Activated naive CD8-positive, alpha-beta T cell treated with anti-CD3 and anti-CD28 coated beads, Interleukin-2, amount 10 ng/mL, durations not matched to agents 7 days and 5 days (primary cell): ENCODE measurements at regions not wholly inside any gene's neighbourhood (a gene's known extent, or its start where the extent isn't known, plus 50 kb on each side); places are given as distances from the start of the nearest gene placed in this dataset.
"Not testable (repeated sequence)": the region's sequence is repeated elsewhere in the genome, so short reads cannot be mapped to it uniquely, and the experiment has no call there.

Source experiments
- ATAC-seq: fragments of 150-1000 bp; cut with Tn5 transposase; one replicate; pipeline ENCODE4 v1.10.0; 2021; ENCODE audit warnings: low read depth, moderate library complexity
- POLR2A ChIA-PET: fragments of 350-600 bp; sonication (Branson Sonifier 250); formaldehyde crosslinking; loops from one replicate; lab custom pipeline; 2021; ENCODE audit warnings: antibody characterized with exemption; lab: Charles Lee
- DNase-seq: peaks from one replicate; pipeline ENCODE4 v3.0.0; 2021
- H3K27ac Mint-ChIP-seq: one replicate; pipeline ENCODE4 v1.8.0; 2022; ENCODE audit warnings: mild to moderate bottlenecking, mixed read lengths
- H3K27me3 Mint-ChIP-seq: one replicate; pipeline ENCODE4 v1.8.0; 2022; ENCODE audit warnings: mild to moderate bottlenecking, moderate library complexity, mixed read lengths
- H3K36me3 Mint-ChIP-seq: one replicate; pipeline ENCODE4 v1.8.0; 2021; ENCODE audit warnings: mild to moderate bottlenecking, mixed read lengths
- H3K4me1 Mint-ChIP-seq: one replicate; pipeline ENCODE4 v1.8.0; 2021; ENCODE audit warnings: mixed read lengths
- H3K4me3 Mint-ChIP-seq: one replicate; pipeline ENCODE4 v1.8.0; 2022; ENCODE audit warnings: mild to moderate bottlenecking, moderate library complexity, mixed read lengths
- H3K9me3 Mint-ChIP-seq: one replicate; pipeline ENCODE4 v1.8.0; 2021; ENCODE audit warnings: mixed read lengths

DNA sequence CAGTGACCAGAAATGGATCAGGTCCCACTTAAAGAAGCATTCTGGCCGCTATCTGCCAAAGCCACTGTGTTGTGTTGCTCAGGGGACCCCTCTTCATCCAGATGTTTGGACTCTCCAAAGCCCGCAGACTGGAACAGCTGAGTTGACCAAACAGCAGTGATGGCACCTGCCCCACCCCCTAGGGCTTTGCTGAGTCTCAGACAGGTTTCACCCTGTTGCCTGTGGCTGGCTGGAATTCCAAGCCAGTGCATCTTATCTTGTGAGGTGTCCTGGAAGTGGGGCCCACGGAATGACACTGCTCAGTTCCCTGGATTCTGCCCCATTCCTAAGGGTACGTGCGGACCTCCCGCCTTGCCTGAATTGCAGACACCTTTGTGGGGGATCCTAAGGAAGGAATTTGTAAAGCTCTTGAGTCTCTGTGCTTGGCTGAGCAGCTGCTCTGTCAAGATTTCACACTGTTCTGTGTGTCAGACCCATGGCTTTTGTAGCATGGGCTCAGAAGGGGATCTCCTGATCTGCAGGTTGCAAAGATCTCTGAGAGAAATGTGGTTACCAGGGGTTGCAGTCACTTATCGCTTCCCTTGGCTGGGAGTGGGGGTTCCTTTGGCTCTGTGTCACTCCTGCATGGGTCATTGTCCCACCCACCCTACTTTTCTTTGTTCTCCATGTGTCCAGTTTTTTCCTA lies 1707.9 kb upstream of the PCDH10 start:
- Mint-ChIP-seq H3K4me1 (no peaks in the 10 kb centered on the region), H3K9me3 (peaks cover 7% of the 10 kb centered on the region), H3K27ac (no peak overlapping the region), H3K27me3 (no peaks in the 10 kb centered on the region), H3K36me3 (no peaks in the 10 kb centered on the region), H3K4me3 (no peak overlapping the region)
- DNase-seq (no peak), ATAC-seq (no peak)
- POLR2A ChIA-PET: no interaction called here

DNA sequence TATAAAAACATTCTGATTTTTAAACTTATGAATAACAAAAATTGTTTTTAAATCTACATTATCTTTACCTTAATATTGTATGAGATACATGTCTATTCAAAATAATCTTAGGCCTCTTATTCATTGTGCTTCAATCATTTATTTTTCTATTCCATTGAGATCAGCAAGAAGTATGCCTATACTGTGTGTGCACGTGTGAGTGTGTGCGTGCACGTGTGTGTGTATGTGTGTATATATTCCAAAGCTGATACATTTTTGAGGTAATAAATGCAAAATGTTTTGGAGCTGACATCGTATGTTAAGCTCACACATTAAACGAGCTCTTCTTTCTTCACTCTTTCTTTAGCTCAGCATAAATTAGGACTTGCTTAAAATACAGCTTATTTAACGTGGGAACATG lies 1701.2 kb upstream of the PCDH10 start:
- no peak overlapping the region for H3K4me3 Mint-ChIP-seq
- no peak for ATAC-seq
- no peaks in the 10 kb centered on the region for H3K9me3 Mint-ChIP-seq
- H3K4me1 Mint-ChIP-seq: no peaks in the 10 kb centered on the region
- H3K27me3 Mint-ChIP-seq: no peaks in the 10 kb centered on the region
- no peaks in the 10 kb centered on the region for H3K36me3 Mint-ChIP-seq
- POLR2A ChIA-PET: no interaction called here
- no peak overlapping the region for H3K27ac Mint-ChIP-seq
- no peak for DNase-seq

DNA sequence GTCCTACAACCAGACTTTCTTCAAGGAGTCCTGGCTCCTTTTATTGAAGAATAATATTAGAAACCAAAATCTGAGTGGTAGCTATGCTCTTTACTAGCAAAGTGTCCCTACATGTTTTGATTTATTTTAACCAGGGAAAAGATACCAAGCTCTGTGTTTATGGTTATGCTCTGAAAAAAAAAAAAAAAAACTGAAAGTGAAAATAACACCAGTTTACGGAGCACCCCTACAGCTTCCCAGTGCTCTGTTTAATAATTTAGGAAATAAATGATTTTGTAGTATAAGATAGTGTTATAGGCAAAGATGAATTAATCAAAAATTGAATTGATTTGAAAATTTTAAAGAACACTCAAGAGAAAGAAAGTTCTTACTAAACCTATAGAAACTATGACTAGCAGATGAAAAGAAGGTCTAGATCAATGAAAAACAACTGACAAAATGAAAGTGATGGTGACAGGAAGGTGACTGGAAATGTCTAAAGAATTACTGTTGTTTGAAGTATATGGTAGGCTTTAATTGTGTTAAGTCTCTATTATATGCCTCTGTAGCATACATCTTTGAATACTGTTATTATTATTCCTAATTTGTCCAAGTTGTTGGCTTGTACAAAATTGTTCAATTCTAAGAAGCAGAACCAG lies 1698.4 kb upstream of the PCDH10 start:
- ATAC-seq (no peak), DNase-seq (no peak)
- no peaks in the 10 kb centered on the region for H3K36me3 Mint-ChIP-seq
- no peaks in the 10 kb centered on the region for H3K27me3 Mint-ChIP-seq
- H3K9me3 Mint-ChIP-seq: no peaks in the 10 kb centered on the region
- H3K4me3 Mint-ChIP-seq: no peak overlapping the region
- no peak overlapping the region for H3K27ac Mint-ChIP-seq
- POLR2A ChIA-PET: no interaction called here
- no peaks in the 10 kb centered on the region for H3K4me1 Mint-ChIP-seq

DNA sequence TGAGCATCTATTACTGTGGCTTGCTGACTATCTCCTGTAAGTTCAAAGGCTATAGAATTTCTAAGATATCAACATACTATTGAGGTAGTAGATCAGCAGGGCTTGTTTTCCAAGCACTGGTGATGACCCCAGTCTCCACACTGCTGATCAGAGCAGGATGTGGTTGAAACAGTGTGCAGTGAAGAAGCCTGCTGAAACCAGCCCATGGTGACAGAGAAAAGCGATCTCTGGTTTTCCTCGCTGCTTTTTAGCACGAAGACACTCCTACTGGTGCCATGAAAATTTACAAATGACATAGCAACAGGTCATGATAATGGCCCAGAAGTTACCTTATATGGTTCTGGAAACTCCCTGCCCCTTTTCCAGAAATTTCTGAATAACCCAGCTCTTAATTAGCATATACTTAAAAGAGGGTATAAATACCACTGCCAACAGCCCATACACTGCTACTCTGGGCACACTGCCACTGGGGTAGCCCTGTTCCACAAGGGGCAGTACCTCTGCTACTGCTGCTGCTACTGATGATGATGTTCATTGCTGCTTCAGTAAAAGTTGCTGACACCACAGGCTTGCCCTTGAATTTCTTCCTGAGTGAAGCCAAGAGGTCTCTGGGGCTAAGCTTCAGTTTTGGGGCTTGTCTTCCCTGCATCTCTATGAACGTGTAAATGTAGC lies 1689.5 kb upstream of the PCDH10 start:
- no peaks in the 10 kb centered on the region for H3K4me1 Mint-ChIP-seq
- no peak for DNase-seq
- no peaks in the 10 kb centered on the region for H3K9me3 Mint-ChIP-seq
- H3K4me3 Mint-ChIP-seq: no peak overlapping the region
- POLR2A ChIA-PET: no interaction called here
- ATAC-seq: peak; percentile 60
- no peaks in the 10 kb centered on the region for H3K36me3 Mint-ChIP-seq
- no peak overlapping the region for H3K27ac Mint-ChIP-seq
- no peaks in the 10 kb centered on the region for H3K27me3 Mint-ChIP-seq

DNA sequence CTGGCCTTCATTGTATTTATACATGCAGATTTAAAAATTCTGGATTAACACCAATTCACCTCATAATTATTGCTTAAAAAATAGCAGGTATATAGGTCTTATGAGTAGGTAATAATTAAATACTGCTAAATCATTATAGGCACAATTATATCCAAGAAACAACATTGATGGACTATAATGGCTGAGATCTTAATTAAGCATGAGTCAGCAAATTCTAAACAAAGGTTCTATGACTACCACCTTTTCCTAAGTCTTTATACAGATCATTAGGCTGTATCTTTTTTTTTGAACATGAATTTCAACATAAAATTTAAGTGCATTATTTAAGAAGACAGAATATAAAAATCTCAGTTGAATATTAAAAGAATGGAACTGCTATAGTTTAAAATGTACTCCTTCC lies 1678.7 kb upstream of the PCDH10 start:
- DNase-seq (no peak), ATAC-seq (no peak)
- no peaks in the 10 kb centered on the region for H3K4me1 Mint-ChIP-seq
- peaks cover 3% of the 10 kb centered on the region for H3K9me3 Mint-ChIP-seq
- no peaks in the 10 kb centered on the region for H3K36me3 Mint-ChIP-seq
- POLR2A ChIA-PET: no interaction called here
- no peaks in the 10 kb centered on the region for H3K27me3 Mint-ChIP-seq
- no peak overlapping the region for H3K27ac Mint-ChIP-seq
- H3K4me3 Mint-ChIP-seq: no peak overlapping the region

DNA sequence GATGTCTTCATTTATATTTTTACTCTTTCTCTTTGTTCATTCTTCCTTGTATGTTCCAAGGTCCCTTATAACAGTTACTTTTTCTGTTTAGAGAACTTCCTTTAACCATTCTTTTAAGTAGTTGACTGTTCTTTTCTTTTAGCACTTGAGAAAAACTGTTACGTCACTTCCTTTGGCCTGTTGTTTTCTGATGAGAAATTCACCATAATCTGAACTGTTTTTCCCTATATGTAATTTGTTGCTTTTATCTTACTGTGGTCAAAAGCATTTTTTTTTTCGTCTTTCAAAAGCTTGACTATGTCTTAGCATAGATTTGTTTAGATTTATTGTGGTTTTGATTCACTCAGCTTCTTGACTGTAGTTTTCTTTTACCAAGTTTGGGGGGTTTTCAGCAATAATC lies 1660.3 kb upstream of the PCDH10 start:
- POLR2A ChIA-PET: no interaction called here
- ATAC-seq (no peak), DNase-seq (no peak)
- Mint-ChIP-seq H3K9me3 (no peaks in the 10 kb centered on the region), H3K36me3 (no peaks in the 10 kb centered on the region), H3K4me3 (no peak overlapping the region), H3K4me1 (no peaks in the 10 kb centered on the region), H3K27ac (no peak overlapping the region), H3K27me3 (no peaks in the 10 kb centered on the region)

DNA sequence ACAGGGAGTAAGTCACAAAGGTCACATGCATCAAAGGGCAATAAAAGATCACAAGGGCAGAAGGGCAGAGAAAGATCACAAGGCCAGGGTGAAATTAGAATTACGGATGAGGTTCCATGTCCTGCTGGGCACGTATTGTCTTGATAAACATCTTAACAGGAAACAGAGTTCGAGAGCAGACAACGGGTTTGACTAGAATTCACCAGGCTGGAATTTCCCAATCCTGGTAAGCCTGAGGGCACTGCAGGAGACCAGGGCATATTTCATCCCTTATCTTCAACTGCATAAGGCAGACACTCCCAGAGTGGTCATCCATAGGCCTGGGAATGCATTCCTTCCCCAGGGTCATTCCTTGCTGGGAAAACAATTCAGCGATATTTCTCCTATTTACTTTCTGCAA lies 1652.9 kb upstream of the PCDH10 start:
- H3K4me3 Mint-ChIP-seq, H3K4me1 Mint-ChIP-seq, ATAC-seq, H3K36me3 Mint-ChIP-seq, POLR2A ChIA-PET, H3K9me3 Mint-ChIP-seq, H3K27ac Mint-ChIP-seq, DNase-seq, H3K27me3 Mint-ChIP-seq: not testable (repeated sequence)

DNA sequence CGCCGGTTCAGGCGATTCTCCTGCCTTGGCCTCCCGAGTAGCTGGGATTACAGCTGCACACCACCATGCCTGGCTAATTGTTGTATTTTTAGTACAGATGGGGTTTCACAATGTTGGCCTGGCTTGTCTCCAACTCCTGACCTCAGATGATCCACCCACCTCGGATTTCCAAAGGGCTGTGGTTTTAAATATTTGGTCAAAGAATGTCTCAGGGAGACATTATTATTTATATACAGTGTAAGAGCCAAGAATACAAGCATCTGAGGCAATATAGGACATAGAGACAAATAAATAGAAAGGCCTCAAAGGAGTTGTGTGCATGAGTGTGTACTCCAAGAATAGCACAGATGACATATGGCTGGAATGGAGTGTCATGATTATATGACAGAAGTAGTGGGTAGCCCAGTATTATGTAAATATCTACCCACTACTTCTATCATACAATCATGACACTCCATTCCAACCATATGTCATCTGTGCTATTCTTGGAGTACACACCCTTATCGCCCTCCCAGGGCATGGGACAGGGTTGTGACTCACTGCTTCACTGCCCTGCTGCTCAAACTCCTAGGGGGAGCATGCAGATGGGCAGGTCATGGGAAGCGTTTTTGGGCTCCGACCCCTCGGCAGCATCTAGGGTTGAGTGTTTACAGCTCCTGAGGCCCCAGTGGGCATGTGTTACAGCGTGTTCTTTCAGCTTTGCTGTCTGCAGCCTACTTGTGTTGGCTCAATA lies 1649.8 kb upstream of the PCDH10 start:
- no peak overlapping the region for H3K27ac Mint-ChIP-seq
- POLR2A ChIA-PET: no interaction called here
- peaks cover 2% of the 10 kb centered on the region for H3K9me3 Mint-ChIP-seq
- H3K27me3 Mint-ChIP-seq: no peaks in the 10 kb centered on the region
- ATAC-seq (no peak), DNase-seq (no peak)
- H3K4me3 Mint-ChIP-seq: no peak overlapping the region
- no peaks in the 10 kb centered on the region for H3K36me3 Mint-ChIP-seq
- no peaks in the 10 kb centered on the region for H3K4me1 Mint-ChIP-seq

DNA sequence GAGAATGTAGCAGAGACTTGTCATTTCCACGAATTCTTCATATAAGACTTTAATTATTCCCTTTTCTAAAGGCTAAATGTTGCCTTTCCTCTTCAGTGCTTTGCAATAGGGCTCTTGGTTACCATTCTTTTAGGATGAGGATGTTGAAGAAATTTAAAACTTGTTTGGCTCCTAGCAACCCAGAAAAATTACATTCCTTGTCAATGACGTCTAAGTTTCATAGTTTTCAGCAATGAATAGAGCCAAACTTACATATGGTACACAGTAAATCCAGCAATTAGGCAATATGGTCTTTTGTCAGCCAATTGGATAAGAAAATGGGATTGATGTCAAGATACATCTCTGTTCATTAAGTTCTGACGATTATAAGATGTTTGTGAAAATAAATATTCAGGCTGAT lies 1639.6 kb upstream of the PCDH10 start:
- Mint-ChIP-seq H3K4me1 (no peaks in the 10 kb centered on the region), H3K27ac (no peak overlapping the region), H3K27me3 (no peaks in the 10 kb centered on the region), H3K36me3 (no peaks in the 10 kb centered on the region), H3K4me3 (no peak overlapping the region), H3K9me3 (no peaks in the 10 kb centered on the region)
- DNase-seq: no peak
- no peak for ATAC-seq
- POLR2A ChIA-PET: no interaction called here

DNA sequence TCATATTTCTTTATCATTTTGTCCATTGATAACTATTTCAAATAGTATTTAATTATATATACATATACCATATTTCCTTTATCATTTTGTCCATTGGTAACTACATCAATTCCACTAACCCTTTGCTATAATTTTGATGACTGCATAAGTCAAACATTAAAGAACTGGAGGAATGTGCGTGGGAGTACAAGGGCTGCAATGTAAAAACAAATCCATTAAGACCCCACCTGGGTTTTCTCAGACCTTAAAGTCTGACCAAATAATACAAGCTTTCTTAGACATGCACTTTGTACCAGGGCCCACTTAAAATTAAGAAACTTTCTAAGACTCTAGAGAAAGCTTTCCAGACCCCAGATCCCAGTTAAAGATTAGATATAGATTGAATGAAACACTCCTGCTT lies 1622.4 kb upstream of the PCDH10 start:
- Mint-ChIP-seq H3K4me3 (no peak overlapping the region), H3K36me3 (no peaks in the 10 kb centered on the region), H3K27ac (no peak overlapping the region), H3K27me3 (no peaks in the 10 kb centered on the region), H3K9me3 (peaks cover 2% of the 10 kb centered on the region), H3K4me1 (no peaks in the 10 kb centered on the region)
- DNase-seq (no peak), ATAC-seq (no peak)
- POLR2A ChIA-PET: no interaction called here

DNA sequence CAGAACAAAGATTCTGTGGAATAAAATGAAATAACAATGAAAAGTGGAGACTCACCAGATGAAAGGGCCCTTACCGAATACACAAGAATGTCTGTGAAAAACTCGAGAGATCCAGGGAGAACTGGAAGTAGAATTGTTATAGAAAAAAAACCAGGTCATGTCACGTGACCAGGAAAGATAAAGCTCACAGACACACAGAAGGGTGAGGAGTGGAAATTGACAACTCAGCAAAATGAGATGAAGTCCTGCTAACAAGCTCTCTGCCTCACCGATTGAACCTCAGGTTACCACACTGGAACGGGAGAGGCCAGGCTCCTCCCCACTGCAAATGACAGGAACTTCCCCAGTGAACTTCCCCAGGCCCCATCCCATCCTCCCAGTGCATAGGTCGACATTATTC lies 1618.0 kb upstream of the PCDH10 start:
- H3K27me3 Mint-ChIP-seq: no peaks in the 10 kb centered on the region
- POLR2A ChIA-PET: no interaction called here
- peaks cover 2% of the 10 kb centered on the region for H3K9me3 Mint-ChIP-seq
- no peaks in the 10 kb centered on the region for H3K36me3 Mint-ChIP-seq
- no peak overlapping the region for H3K4me3 Mint-ChIP-seq
- no peaks in the 10 kb centered on the region for H3K4me1 Mint-ChIP-seq
- ATAC-seq (no peak), DNase-seq (no peak)
- H3K27ac Mint-ChIP-seq: no peak overlapping the region

DNA sequence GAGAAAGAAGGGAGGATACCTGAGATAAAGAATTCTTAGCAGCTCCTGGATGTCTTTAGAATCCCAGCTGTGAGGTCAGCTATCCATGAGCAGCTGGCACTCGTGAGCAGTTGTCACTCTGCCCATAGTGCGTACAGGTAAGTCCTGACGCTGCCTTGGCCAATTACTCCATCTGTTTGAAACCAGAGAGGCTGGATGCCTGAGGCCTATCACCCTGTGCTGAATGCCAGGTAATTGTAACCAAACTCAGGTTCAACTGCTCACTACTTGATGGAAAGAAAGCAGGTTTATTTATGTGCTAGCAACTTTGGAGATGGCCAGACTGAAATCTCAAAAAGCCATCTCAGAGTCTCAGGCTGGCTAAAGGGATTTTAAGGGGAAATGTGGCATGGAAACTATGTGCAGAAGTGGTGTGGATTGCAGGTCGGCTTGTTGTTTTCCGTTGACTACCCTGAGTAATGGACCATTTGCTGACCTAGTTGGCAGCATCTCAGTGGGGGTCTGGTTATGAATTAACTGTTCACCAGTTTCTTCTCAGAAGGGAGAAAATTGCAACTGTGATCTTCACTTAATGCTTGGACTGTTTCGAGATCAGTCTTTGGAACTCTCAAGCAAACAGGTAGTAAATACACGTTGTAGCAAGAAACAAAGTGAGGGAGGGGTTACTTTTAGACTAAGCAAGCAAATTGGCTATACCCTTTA lies 1614.0 kb upstream of the PCDH10 start:
- no peaks in the 10 kb centered on the region for H3K4me1 Mint-ChIP-seq
- H3K36me3 Mint-ChIP-seq: no peaks in the 10 kb centered on the region
- no peak overlapping the region for H3K4me3 Mint-ChIP-seq
- no peak for DNase-seq
- no peak overlapping the region for H3K27ac Mint-ChIP-seq
- POLR2A ChIA-PET: no interaction called here
- ATAC-seq: no peak
- H3K27me3 Mint-ChIP-seq: no peaks in the 10 kb centered on the region
- H3K9me3 Mint-ChIP-seq: peaks cover 2% of the 10 kb centered on the region

DNA sequence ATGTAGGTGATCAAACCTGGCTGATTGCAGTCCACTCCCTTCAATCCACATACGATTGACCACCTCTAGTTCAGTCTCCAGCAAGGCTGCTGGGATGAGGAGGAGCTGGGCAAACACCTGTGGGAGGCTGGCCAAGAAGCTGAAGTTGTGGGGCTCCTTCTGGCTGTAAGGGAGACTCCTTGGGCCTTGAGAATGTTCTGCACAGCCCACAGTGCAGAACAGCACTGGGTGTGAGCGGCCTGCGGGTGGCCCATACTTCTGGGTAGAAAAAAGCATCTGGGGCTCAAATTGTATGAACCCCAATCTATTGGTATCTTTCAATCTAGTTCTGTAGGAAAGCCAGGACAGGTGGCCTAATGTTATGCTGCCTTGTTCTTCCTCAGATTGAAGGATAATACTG lies 1608.8 kb upstream of the PCDH10 start:
- H3K9me3 Mint-ChIP-seq: no peaks in the 10 kb centered on the region
- no peaks in the 10 kb centered on the region for H3K36me3 Mint-ChIP-seq
- ATAC-seq (no peak), DNase-seq (no peak)
- no peaks in the 10 kb centered on the region for H3K27me3 Mint-ChIP-seq
- H3K27ac Mint-ChIP-seq: no peak overlapping the region
- POLR2A ChIA-PET: no interaction called here
- H3K4me1 Mint-ChIP-seq: no peaks in the 10 kb centered on the region
- no peak overlapping the region for H3K4me3 Mint-ChIP-seq
